Omental fat pad (tissue), 3 donors: ENCODE measurements at regions not wholly inside any gene's neighbourhood (a gene's known extent, or its start where the extent isn't known, plus 50 kb on each side); places are given as distances from the start of the nearest gene placed in this dataset.

Source experiments
- ATAC-seq: fragments of 150-250 bp; one replicate; pipeline ENCODE4 v1.9.1; 2016; ENCODE audit warnings: mild to moderate bottlenecking, moderate library complexity; ENCODE audit not compliant: low FRiP score
- DNase-seq: peaks from one replicate; pipeline ENCODE4 v3.0.0-alpha.2; 2019; ENCODE audit warnings: low spot score
- TF ChIP-seq, protein P1 (sequence below), 3 donors: fragments of 450-650 bp; IDR thresholded peaks; one replicate each; pipeline ENCODE4 v1.5.1; 2016 to 2017; ENCODE audit warnings: antibody characterized with exemption in 3 of 3, mild to moderate bottlenecking in 3 of 3, moderate library complexity in 2 of 3

DNA sequence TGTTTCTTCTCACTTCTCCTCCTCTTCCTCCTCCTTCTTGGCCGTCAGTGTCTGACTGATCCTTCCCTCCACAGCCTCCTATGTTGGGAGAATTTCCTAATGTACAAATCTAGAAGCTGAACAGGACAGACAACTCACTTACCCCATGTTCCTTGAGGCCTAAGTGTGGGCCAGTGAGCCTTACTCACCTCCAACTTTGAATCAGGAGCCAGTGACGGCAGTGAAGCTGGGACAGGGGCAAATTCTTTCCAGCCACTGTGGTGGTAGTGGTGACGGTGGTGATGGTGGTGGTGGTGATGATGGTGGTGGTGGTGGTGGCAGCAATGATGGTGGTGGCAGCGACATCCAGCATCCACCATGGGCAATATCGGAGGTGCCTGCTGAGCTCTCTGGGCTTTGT lies 166.3 kb downstream of the FAM43A start:
- DNase-seq (no peak), ATAC-seq (no peak)
- TF ChIP-seq, protein P1, sequence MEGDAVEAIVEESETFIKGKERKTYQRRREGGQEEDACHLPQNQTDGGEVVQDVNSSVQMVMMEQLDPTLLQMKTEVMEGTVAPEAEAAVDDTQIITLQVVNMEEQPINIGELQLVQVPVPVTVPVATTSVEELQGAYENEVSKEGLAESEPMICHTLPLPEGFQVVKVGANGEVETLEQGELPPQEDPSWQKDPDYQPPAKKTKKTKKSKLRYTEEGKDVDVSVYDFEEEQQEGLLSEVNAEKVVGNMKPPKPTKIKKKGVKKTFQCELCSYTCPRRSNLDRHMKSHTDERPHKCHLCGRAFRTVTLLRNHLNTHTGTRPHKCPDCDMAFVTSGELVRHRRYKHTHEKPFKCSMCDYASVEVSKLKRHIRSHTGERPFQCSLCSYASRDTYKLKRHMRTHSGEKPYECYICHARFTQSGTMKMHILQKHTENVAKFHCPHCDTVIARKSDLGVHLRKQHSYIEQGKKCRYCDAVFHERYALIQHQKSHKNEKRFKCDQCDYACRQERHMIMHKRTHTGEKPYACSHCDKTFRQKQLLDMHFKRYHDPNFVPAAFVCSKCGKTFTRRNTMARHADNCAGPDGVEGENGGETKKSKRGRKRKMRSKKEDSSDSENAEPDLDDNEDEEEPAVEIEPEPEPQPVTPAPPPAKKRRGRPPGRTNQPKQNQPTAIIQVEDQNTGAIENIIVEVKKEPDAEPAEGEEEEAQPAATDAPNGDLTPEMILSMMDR (IDR thresholded peaks at IDR 0.05) = no peak

DNA sequence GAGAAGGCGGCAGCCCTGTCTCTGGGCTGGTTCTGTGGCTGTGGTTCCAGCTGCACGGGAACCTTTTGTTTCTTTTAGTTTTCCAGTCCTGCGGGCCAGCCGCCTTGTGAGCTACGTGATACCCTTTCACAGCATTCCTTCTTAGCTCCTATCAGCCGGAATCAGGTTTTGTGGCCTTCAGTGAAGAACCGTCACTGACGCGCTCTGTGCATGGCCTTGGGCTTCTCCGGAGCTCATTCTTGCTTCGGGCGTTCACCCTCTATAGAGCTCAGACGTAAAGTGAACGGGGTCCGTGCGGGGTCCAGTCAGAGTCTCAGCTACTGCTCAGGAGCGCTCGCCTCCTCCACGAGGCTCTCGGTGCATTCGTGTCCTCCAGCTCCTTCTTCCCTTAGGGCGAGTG lies 166.7 kb downstream of the FAM43A start:
- DNase-seq (no peak), ATAC-seq (no peak)
- TF ChIP-seq, protein P1 (IDR thresholded peaks at IDR 0.05) = no peak

DNA sequence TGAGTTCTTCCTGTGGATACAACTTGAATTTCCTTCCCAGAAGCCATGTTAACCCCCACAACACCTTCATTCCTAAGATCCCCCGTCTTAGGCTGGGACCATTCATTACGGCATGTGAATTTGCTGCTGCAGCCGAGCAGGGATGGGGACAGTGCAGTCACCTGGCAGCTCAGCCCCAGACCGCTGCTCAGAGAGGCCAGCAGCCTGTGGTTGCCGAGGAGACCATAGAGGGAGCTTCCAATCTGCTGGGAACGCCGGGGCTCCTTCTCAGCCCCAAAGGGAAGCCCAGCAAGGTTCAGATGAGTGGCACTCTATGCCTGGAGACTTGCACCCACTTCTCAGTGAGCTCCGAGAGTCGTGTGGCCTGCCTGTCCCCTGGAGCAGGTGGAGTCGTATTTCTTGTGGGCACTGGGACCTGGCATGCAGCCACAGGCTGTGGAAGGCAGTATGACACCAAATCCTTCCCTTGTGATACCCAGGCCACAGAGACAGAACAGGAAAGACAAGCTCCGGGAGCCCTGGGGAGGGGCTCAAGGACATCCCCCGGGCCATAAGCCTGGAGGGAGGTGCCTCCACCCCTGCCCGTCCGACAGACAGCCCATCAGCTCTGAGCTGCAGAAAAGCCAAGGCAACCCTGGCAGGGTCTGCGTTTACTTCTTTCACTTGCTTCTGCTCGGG lies 167.3 kb downstream of the FAM43A start:
- DNase-seq = no peak
- ATAC-seq = no peak
- TF ChIP-seq, protein P1 (IDR thresholded peaks at IDR 0.05) = no peak

DNA sequence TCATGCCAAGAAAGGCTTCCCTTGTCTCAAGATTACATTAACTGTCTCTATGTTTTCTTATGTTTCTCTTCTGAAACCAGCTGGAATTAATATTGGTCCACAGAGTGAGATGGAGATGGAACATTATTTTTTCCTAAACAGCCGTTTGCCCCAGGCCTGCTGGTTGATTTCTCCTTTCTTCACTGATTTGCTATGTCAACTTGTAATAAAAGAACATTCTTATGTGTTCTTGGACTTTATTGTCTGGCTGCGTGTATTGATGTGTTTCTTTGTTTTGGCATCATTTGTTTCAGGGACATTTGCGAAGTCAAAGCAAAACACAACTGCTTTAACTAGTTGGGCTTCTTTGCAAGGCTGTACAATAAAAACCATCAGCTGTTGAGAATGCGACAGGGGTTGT lies 168.5 kb downstream of the FAM43A start:
- no peak for ATAC-seq
- TF ChIP-seq, protein P1 (IDR thresholded peaks at IDR 0.05) = no peak
- no peak for DNase-seq

DNA sequence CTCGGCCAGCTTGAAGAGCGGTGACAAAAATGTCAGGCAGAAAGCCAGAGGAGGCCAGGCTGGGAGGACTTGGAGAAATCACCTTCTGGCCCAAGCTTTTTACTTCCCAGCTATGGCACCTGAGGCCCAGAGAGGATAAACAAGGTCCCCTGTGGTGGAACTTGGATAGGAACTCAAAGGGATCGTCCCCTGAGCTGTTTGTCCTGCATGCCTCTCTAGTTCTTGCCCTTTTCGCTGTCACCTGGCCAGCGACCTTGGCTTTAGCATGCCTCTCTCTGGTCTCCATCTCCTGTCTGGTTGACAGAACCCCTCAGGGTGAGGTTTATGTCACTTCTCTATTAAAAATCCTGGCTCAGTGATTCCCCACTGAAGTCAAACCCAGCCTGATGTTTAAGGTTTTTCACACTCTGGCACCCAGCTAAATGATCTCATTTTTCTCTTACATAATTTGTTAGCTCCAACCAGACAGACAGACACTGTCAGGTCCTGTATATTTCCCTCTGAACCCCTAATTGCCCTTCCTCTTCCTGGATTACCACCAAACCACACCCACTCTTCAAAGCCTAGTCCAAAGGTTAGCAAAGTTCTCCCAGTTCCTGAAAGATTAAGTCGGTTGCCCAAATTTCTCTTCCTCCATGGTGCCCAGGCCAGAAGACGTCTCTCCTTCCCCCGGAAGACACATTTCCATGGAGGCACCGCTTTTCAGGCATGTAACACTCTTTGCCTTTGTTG lies 169.1 kb downstream of the FAM43A start:
- ATAC-seq (no peak), DNase-seq (no peak)
- TF ChIP-seq, protein P1 (IDR thresholded peaks at IDR 0.05) = no peak

DNA sequence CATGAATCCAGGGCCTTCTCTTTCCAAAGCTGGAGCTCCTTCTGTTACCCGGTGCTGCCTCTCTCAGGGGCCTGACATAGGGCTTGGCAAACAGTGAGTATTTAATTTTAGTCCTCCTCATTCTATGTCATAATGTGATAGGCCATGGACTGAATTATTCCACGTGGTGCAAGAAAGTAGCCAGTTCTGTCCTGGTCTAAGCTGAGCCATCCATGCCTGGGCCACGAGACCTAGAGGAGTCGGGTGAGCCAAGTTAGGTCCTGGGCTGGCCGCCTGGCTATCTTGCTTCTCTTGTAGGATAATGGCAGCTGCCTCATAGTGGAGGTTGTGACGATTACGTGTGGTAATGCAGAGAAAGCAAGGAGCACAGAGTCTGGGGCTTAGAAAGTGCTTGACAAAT lies 170.6 kb downstream of the FAM43A start:
- DNase-seq = no peak
- TF ChIP-seq, protein P1 (IDR thresholded peaks at IDR 0.05) = no peak
- no peak for ATAC-seq
